HG03342 (cell line): ENCODE measurements at regions not wholly inside any gene's neighbourhood (a gene's known extent, or its start where the extent isn't known, plus 50 kb on each side); places are given as distances from the start of the nearest gene placed in this dataset.

ENCODE experiments used
- ATAC-seq: cut with Tn5 transposase; IDR thresholded peaks from one replicate; pipeline ENCODE4 v1.9.1; 2021; ENCODE audit warnings: mild to moderate bottlenecking, moderate library complexity; ENCODE audit not compliant: unreplicated experiment

DNA sequence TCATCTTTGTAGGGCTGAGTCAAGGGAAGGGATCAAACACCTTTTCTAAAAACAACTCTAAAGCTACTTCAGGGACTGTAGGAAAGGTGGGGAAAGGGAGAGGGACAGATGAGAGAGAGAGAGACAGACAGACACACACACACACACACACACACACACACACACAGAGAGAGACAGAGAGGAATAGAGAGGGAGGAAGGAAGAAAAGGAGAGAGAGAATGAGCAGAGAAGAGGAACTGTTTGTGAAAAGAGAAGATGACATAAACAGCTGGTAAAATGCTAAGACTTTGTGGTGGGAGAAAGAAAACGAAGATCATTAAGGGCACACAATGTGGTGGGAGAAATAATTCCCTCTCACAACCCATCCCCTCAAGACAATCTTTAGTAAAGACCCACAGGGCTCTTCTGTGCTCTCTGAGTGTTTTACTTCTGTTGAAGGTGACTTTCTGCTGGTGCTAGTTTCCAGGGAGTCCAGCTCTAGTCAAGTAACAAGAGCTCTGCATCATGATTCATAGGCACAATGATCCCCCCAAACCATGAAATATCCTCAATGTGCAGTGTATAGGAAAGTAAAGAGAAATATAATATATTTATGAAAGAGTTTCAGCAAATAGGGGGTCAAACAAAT, 77.2 kb upstream of the STK17B start:
- no peak for ATAC-seq

DNA sequence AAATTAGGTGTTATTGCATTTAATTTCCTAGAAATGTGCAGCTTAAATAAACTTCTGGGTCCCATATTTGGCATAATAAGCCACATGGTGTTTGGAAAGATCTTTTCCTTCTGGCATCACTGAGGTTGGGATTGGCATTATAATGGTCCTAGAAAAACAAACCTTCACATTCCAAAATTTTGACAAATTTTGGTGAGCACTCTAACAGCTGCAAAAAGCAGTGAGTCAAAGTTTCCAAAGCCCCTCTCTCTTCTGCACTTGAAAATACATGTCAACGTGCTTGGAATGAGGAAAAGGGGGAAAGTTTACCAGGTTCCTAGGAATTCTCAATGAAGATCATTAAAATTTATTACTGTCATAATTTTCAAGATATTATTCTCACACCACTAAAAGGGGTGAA, 77.8 kb upstream of the STK17B start:
- no peak for ATAC-seq

DNA sequence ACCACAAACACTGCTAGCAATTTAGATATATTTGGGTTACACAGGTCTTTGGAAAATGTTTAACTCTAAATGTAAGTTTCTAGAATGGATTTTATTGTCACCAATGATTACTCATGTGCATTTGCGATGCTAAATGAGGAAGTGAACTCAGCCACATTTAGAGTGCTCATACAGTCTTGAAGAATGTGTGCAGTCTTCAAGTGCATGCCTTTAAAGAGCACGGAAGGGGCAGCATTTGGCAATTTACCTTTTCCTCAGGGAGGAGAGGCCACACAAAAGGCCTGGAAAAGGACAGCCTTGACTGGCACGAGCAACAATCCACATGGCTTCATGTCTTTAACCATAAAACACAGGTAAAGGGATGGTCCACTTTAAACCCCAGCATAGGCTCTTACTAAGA, 78.5 kb upstream of the STK17B start:
- ATAC-seq: peak; percentile 76

DNA sequence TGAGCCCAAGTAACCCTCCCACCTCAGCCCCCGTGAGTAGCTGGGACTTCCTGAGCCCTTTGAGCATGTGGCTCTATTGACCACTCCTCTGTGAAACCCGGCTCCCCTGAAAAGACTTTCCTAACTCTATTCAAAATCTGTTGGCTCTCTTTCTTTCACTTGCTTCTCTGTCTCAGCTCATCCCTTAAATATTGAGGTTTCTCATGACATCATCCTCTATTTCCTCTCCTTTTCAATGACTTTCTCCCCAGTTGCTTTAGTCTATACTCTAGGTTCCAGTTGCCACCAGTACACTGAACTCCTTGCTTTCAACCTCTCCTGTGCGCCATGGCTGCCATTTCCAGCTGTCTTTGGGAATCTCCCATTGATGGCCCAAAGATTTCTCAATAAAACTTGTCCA, 79.8 kb upstream of the STK17B start:
- no peak for ATAC-seq

- ATAC-seq: peak; percentile 26
Observed at GRCh38 chr2:196252408-196253115, 81.2 kb upstream of the STK17B start.

GRCh38 chr2:196253116-196253480, 81.7 kb upstream of the STK17B start:
- peak; percentile 26 for ATAC-seq

GRCh38 chr2:196256585-196256984, 85.2 kb upstream of the STK17B start:
- ATAC-seq: no peak

DNA sequence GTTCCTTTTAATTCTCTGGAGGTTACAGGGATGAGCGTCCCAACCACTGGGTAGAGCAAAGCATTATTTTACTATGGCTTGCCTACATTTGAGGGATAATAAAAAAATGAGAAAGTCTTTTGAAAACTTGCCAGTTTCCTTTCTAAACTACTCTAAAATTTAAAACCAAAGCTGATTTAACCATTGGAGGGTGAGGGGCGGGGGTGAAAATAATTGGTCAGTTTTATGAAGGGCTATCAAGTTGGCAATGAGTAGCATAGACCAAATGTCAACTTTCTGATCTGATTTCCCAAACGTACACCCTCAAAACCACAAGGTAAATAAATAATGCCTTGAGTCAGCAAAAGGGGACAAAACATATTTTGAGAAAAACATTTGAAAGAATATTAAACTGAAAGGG, 85.7 kb upstream of the STK17B start:
- no peak for ATAC-seq

DNA sequence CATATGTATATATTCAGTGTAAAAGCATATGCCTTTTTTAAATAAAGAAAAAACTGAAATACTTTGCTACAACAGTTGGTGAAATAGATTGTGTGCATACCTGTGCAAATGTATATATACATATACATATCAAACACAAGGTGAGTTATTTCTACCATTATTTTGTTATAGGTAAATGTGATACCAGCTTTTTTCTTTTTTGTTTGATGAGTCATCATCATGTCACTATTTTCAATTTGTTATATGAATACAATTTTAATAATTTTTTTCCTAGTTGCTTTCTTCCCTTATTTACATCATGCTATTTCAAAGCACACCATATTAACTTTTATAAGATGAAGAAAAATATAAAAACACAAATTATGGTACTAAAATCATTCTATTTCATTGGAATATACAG, 87.0 kb upstream of the STK17B start:
- no peak for ATAC-seq

GRCh38 chr2:196259507-196260481, 88.4 kb upstream of the STK17B start:
- ATAC-seq: no peak

- no peak for ATAC-seq
Observed at GRCh38 chr2:196260546-196260945, 89.2 kb upstream of the STK17B start.

DNA sequence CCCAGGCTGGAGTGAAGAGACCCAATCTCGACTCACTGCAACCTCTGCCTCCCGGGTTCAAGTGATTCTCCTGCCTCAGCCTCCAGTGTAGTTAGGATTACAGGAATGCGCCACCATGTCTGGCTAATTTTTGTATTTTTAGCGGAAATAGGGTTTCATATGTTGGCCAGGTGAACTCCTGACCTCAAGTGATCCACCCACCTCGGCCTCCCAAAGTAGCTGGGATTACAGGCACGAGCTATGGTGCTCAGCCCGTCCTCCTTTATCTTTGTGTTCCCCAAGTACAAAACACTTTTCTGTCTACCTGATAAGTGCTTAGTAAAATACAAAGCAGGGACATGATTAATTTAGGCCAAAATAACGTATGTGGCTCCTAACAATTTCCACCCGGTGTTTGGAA, 91.2 kb upstream of the STK17B start:
- ATAC-seq: no peak

- peak; percentile 88 for ATAC-seq
Observed at GRCh38 chr2:196263181-196263747, 91.9 kb upstream of the STK17B start.

DNA sequence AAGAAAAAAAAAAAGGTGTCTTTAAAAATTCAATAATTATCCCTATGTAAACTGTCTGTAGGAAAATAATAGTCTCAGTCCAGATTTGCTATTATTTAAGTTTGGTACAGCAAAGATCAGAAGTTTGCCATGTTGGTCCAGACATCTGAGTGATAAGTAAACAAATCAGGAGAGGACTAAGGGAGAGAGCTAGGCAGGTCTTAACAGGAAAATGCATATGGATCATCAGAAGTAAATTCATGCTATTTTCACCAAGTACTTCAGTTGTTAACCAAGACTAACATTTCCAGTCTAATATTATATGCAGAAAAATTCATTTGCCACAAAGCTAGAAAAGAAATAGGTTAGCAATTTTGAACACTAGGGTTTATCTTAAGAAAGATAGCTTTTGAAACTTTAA, 95.0 kb upstream of the STK17B start:
- ATAC-seq: no peak

GRCh38 chr2:196266855-196267254, 95.5 kb upstream of the STK17B start:
- no peak for ATAC-seq

DNA sequence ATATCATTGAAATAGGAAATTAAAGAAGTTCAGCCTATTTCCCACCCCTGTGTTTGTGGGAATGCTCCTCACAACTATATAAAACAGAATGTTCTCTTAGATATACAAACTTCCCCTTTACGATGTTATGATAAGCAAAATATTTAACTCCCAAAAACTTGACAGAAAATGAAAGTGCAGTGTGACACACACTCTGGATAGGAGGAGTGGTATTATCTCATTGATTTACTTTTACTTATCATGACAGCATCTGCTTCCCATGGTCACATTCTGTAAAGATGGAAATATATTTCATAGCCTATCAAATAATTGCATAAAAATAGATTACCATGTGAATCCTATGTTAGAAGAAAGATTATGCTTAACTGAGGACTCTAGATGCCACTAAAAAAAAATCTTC, 96.6 kb upstream of the STK17B start:
- ATAC-seq: no peak

GRCh38 chr2:196268538-196269338, 97.4 kb upstream of the STK17B start:
- peak; percentile 50 for ATAC-seq

DNA sequence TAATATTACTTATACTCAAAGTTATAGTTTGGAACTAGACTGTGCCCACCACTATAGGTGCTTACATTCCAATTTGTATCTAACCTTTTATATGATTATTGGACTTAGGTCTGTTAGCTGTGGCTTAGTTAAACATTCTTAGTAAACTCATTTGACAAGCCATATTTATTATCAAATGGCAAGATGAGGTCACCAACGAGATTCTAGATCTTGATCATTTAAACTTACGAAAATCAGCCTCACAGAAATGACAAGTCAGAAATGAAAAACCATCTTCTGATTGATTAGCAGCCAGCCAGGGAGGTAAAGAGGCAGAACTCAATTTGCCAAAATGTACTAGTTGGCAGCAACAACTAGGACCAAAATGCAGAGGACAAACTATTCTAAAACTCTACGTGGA, 100.4 kb upstream of the STK17B start:
- ATAC-seq: no peak

DNA sequence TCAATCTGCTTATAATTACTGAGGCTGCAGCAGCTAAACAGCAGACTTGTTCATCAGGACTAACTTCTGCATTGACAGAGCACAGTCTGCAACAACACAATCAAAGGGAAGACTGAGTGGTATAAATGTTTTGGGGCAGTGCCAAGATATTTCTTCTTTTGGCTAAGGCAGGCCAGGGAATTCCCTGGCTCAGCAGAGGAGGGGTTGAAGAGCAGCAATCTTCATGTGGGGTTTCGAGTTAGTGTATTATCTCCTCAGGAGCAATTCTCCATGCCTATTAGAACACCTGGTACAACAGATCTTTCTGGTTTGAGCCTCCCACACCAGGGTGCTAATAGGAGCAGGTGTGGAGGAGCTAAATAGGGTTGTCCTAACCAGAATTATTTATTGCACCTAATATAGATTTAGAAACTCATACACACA, 103.0 kb upstream of the STK17B start:
- ATAC-seq: no peak

DNA sequence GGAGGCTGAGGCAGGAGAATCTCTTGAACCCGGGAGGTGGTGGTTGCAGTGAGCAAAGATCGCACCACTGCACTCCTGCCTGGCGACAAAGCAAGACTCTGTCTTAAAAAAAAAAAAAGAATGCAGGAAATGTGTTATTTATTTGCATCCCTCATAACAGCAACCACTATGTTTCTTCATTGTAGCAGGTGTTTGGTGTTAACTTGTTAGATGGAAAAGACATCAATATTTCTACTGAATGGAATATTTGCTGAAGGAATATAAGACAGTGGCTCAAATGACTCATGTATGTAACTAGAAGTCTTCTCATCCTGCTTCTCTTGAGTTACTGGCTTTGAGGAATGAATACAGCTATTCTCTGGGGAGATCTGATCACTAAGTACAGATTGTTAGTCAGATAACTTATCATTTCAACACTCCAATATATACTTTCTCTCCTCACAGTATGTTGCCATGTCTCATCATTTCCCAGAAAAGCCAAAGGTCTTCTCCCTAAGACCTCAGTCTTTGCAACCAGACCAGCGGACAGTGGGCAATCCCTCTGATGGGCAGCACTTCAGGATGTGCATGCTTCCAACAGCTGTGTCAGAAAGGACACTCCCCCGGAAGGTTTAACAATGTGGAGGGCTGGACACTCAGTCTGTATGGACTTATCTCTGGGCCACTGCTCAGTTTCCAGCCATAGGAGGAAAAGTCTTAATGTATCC, 104.4 kb upstream of the STK17B start:
- ATAC-seq: no peak
